ENCODE measurements at regions not wholly inside any gene's neighbourhood (a gene's known extent, or its start where the extent isn't known, plus 50 kb on each side); places are given as distances from the start of the nearest gene placed in this dataset.

- TF ChIP-seq CTCF (IDR thresholded peaks at IDR 0.05) (peak; percentile 45 to 63 (median 60)), POLR2A (IDR thresholded peaks at IDR 0.05) (no peak)
These were observed 344.3 kb upstream of the KCNH7 start for GRCh38 chr2:163182764-163183354.
